ENCODE measurements at regions not wholly inside any gene's neighbourhood (a gene's known extent, or its start where the extent isn't known, plus 50 kb on each side); places are given as distances from the start of the nearest gene placed in this dataset.

DNA sequence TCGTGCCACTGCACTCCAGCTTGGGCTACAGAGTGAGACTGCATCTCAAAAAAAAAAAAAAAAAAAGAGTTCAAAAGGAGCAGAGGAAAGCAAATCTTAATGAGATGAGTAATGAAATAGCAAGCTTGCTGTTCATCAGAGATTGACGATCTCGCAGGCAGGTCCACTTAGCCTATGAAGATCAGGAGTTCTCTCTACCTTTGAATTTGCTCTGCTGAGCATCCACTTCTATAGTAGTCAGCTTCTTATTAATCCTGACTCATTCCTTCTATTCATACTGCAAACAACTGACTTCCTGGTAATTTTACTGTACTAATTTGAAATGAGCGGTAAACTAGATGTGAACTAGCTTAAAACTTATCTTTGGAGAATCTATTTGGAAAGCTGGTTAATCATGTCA, 1014.6 kb downstream of the GATA3 start:
- H3K4me1 ChIP-seq (ENCODE audit: control insufficient read depth, insufficient read depth, low read length) = no peaks in the 10 kb centered on the region
- no peaks in the 10 kb centered on the region for H3K9me1 ChIP-seq (ENCODE audit: insufficient read depth, low read length)
- no peak overlapping the region for H2AK5ac ChIP-seq (ENCODE audit: low read depth, low read length)
- H3K79me1 ChIP-seq (ENCODE audit: low read depth in 1 of 2, low read length in 2 of 2) = no peaks in the 10 kb centered on the region
- no peak overlapping the region for H3K9ac ChIP-seq (ENCODE audit: low read depth, low read length)
- no peak overlapping the region for H2BK120ac ChIP-seq (ENCODE audit: low read depth, low read length)
- no peak overlapping the region for H3K27ac ChIP-seq (ENCODE audit: insufficient read depth, low read length)
- H2AK9ac ChIP-seq (replicated peaks; ENCODE audit: low read depth, low read length, poor library complexity) = no peak overlapping the region
- ATAC-seq (ENCODE audit: low read depth) = no peak
- H3K27me3 ChIP-seq (ENCODE audit: control insufficient read depth, insufficient read depth, low read length) = no peaks in the 10 kb centered on the region
- H3K9me3 ChIP-seq (ENCODE audit: control insufficient read depth, insufficient read depth, low read length) = no peaks in the 10 kb centered on the region
- H4K91ac ChIP-seq (ENCODE audit: insufficient read depth, low read depth, low read length) = no peak overlapping the region
- H3K36me3 ChIP-seq (ENCODE audit: control insufficient read depth, insufficient read depth, low read length) = no peaks in the 10 kb centered on the region
- DNase-seq = no peak
- WGBS, 2 experiments (ENCODE audit: extremely low coverage in 2 of 2, insufficient read length in 1 of 2) = no CpG with 5 or more reads among the region's 4 CpGs
- H2AFZ ChIP-seq (replicated peaks; ENCODE audit: low read length, poor library complexity) = no peak overlapping the region
- H3K14ac ChIP-seq (replicated peaks; ENCODE audit: low read depth, low read length) = no peak overlapping the region
- intact Hi-C loops (cut with micrococcal nuclease) = no loop called here
- CTCF ChIA-PET = no interaction called here
- dilution Hi-C loops (cut with HindIII; ENCODE audit: low sequenced_read_pairs, unreplicated experiment) = no loop called here
- TF ChIP-seq USF2 (IDR thresholded peaks at IDR 0.05; ENCODE audit: low read depth, low read length) = no peak
- TF ChIP-seq RAD21 (IDR thresholded peaks at IDR 0.05; ENCODE audit: low read length) = no peak
- no peak for TF ChIP-seq POLR2A (IDR thresholded peaks at IDR 0.05; ENCODE audit: low read depth, low read length)
- no peak for TF ChIP-seq MAFK (IDR thresholded peaks at IDR 0.05; ENCODE audit: low read depth, low read length)
- TF ChIP-seq CEBPB (IDR thresholded peaks at IDR 0.05; ENCODE audit: low read depth, low read length) = no peak
- no peak for TF ChIP-seq MXI1 (IDR thresholded peaks at IDR 0.05; ENCODE audit: borderline replicate concordance, low read depth, low read length)
- TF ChIP-seq RCOR1 (IDR thresholded peaks at IDR 0.05; ENCODE audit: insufficient replicate concordance, low read length) = no peak
- no peak for TF ChIP-seq RFX5 (IDR thresholded peaks at IDR 0.05; ENCODE audit: low read depth, low read length)
- TF ChIP-seq CTCF (conservative IDR thresholded peaks at IDR 0.05; ENCODE audit: low read depth, low read length) = no peak
- TF ChIP-seq CHD1 (IDR thresholded peaks at IDR 0.05; ENCODE audit: low read depth, low read length) = no peak
- in situ Hi-C loops (cut with MboI; ENCODE audit: low sequenced_read_pairs) = no loop called here
- no peak overlapping the region for H3K4me3 ChIP-seq (ENCODE audit: insufficient read depth, low read depth, low read length)
- no peaks in the 10 kb centered on the region for H4K20me1 ChIP-seq (ENCODE audit: insufficient read depth, low read length)
- no peak overlapping the region for H2BK20ac ChIP-seq (ENCODE audit: low read depth, low read length)
- no peak overlapping the region for H3K4me2 ChIP-seq (ENCODE audit: low read depth, low read length)
- H3K4ac ChIP-seq (ENCODE audit: low read depth, low read length) = no peak overlapping the region
- H4K8ac ChIP-seq (ENCODE audit: low read depth in 2 of 2, low read length in 2 of 2) = no peak overlapping the region
- H2BK5ac ChIP-seq (ENCODE audit: low read depth, low read length, poor library complexity, severe bottlenecking) = no peak overlapping the region
- POLR2A ChIA-PET (ENCODE audit: unreplicated experiment) = no interaction called here
- no peak overlapping the region for H3K18ac ChIP-seq (ENCODE audit: low read depth, low read length)
- no peak overlapping the region for H2BK15ac ChIP-seq (ENCODE audit: low read depth, low read length)
- H3K23ac ChIP-seq (ENCODE audit: low read depth, low read length) = no peak overlapping the region
- H4K5ac ChIP-seq (ENCODE audit: low read depth, low read length) = no peak overlapping the region
- BruUV-seq (replicated peaks) = no TSS peak
- no peak overlapping the region for H3K56ac ChIP-seq (ENCODE audit: extremely low read depth, insufficient read depth, low read length)

Data from IMR-90 (cell line).